GM21825 (cell line): ENCODE measurements at regions not wholly inside any gene's neighbourhood (a gene's known extent, or its start where the extent isn't known, plus 50 kb on each side); places are given as distances from the start of the nearest gene placed in this dataset.
"Not testable (repeated sequence)": the region's sequence is repeated elsewhere in the genome, so short reads cannot be mapped to it uniquely, and the experiment has no call there.

Experiments
- ATAC-seq: cut with Tn5 transposase; IDR thresholded peaks from one replicate; pipeline ENCODE4 v1.9.1; 2021; ENCODE audit warnings: mild to moderate bottlenecking, moderate library complexity; ENCODE audit not compliant: unreplicated experiment

DNA sequence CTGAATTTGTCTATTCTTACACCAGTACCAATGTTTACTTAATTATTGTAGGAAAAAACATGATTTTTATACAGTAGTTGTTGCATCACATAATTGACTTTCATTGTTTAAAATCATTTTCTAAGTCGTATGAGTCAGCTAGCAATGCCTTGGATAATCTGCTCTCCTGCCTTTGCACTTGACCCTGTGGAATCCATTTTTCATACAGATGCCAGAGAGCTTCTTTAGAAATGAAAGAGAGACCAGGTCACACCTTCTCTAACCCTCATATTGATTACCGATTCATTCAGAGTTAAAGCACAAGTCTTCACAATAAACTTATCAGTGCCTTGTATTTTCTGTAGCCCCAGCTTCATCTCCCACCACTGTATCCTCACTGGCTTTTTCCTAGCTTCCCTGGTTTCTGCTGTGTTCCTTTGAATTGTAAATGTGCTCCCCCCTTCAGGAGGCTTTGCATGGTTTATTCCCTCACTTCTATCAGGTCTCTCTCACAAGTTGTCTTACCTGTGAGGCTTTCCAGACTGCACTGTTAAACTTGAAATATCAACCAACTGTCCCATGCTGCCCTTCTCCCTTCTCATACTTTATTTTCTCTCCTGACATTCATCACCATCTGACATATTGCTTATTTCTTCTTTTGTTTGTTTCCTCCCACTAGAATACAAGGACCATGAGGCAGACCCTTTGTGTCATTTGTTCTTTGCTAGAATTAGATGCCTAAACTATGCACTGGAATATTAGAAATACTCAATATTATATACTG, 662.0 kb upstream of the GBE1 start:
- ATAC-seq: no peak

- ATAC-seq: no peak
Measured at GRCh38 chr3:82416830-82417229, 655.4 kb upstream of the GBE1 start.

DNA sequence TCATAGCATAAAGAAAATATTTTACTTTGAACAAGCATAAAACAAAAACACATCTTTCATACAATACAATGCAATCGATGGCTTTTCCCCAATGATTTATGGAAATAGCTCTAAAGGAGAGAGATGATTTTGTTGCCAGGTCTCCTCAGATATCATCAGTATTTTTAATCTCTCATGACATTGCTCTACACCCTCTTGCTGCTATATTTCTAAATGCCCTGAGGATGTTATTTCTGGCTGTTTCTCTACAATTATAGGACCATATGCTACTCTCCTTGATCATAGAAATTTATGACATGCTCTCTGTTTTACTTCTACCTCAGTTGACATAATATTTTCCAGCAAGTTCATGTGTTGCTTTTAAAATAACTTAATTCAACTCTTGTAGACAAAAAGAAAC, 654.9 kb upstream of the GBE1 start:
- ATAC-seq: no peak

- ATAC-seq: no peak
Measured at GRCh38 chr3:82413171-82413570, 651.7 kb upstream of the GBE1 start.

DNA sequence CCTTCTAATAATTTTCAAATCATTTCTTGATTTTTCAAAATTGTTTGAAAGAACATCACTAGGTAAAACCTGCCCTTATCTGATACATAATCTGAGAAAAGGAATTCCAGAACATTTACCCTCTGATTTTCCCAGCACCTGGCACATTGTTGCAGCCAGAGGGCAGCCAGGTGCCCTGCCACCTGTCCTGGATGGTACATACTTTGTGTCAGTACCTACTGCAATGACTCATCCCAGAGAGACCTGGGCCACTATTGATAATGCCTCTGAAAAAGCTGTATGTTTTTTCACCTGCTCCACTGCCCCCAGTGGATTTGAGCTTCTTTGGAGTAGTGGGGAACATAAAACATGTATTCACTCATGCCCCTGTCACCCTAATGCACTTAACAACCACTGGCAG, 648.9 kb upstream of the GBE1 start:
- no peak for ATAC-seq

GRCh38 chr3:82409842-82410241, 648.4 kb upstream of the GBE1 start:
- no peak for ATAC-seq

DNA sequence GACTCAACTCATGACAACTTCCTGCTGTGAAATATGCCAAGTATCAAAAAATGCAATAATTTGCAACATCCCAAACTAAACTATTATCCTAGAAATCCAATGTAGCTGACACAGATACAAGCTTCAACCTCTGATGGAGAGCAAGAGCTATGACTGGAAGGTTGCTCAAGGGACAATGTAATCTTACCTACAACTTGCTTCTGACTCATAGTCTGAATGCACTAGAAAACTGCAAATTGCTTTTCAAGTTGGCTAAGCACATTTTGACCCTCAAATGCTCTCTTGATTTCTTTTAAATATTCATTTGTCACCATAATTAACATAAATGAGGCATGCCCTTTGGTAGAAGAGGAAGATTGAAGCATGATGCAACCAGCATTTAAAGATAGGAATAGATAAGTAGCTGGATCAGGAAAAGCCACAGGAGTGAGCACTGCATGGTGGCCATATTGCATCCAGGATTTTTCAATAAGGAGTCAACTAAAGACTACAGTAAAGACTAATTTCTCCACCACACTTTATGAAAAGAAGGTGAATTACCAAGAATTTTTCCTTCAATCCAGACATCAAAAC, 630.8 kb upstream of the GBE1 start:
- no peak for ATAC-seq

- ATAC-seq: no peak
Measured at GRCh38 chr3:82390868-82391267, 629.4 kb upstream of the GBE1 start.

GRCh38 chr3:82386647-82387046, 625.2 kb upstream of the GBE1 start:
- ATAC-seq: no peak

- no peak for ATAC-seq
Measured at GRCh38 chr3:82384181-82384580, 622.7 kb upstream of the GBE1 start.

DNA sequence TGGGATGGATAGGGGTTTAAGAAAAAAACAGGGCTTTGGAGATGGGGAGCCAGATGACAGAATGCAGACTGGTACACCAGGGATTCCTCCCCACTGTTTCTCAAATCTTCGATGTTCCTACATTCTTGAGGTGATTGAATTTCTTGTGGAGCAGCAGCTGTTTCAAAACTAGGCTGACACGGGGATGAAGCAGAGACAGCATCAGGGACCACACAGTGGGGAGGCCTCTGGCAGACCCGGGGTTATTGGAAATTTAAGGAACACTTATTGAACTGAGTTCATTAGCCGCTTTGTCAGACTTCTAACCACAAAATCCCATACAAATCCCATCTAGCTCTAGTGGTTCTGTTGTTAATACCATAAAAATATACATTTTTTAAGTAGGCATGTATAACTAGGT, 621.4 kb upstream of the GBE1 start:
- no peak for ATAC-seq

- no peak for ATAC-seq
Measured at GRCh38 chr3:82378392-82378791, 616.9 kb upstream of the GBE1 start.

GRCh38 chr3:82376883-82377282, 615.4 kb upstream of the GBE1 start:
- no peak for ATAC-seq

GRCh38 chr3:82373833-82374232, 612.4 kb upstream of the GBE1 start:
- ATAC-seq: not testable (repeated sequence)

- no peak for ATAC-seq
Measured at GRCh38 chr3:82364827-82365226, 603.4 kb upstream of the GBE1 start.

- ATAC-seq: no peak
Measured at GRCh38 chr3:82363131-82363530, 601.7 kb upstream of the GBE1 start.

GRCh38 chr3:82355228-82355627, 593.8 kb upstream of the GBE1 start:
- no peak for ATAC-seq

DNA sequence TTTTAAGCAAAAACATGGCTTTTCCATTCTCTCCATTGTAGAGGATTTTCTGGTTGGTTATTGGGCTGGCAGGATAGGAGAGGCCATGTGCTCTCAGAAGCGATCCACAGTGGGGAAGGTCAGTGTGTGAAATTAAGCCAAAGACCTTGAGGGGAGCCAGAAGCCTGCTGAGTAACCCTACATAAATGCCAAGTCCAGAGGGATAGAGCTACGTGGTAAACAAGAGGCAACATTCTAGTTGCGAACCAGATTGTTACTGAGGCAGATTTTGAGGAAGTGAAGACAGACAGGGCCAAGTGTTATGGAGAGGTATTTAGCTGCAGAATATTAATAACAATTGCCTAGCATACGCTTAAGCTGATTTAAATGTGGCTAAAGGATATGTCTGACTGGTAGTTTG, 592.8 kb upstream of the GBE1 start:
- ATAC-seq: no peak

- no peak for ATAC-seq
Measured at GRCh38 chr3:82353306-82354171, 592.1 kb upstream of the GBE1 start.

- ATAC-seq: no peak
Measured at GRCh38 chr3:82347585-82347984, 586.1 kb upstream of the GBE1 start.

DNA sequence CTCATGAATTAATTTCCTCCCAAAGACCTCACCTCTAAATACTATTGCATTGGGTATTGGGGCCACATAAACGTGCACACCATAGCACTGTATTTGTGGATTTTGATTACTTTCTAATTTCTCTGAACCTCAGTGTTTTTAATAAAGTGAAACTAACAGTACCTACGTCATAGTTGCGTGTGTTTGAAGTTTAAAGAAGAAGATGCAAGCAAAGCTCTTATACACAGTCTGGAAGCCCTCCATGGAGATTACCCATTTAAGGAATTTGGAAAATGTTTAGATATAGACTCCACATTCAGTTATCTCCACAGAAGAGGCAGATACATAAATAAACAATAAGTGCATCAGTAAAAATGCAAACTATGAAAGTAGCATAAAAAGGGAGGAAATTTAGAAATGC, 581.1 kb upstream of the GBE1 start:
- ATAC-seq: no peak

DNA sequence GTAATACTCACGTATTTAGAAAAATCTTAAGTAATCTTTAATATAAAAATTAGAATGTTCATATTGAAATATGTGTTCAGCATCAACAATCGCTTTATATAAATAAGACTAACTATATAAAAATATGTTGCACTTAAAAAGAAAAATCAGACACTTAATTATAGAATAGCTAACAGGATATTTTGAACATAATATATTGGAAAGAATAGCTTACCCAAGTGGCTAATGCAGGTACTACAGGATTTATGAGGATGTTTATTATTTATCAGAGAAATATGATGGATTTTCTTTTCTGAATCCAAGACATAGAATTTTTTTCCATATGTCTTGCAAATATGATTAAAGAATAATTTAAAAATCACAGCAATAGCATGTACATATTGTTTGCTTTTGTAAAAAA, 567.9 kb upstream of the GBE1 start:
- ATAC-seq: no peak
